A673 (cell line): ENCODE measurements at regions not wholly inside any gene's neighbourhood (a gene's known extent, or its start where the extent isn't known, plus 50 kb on each side); places are given as distances from the start of the nearest gene placed in this dataset.

Experiments
- BruUV-seq: library from RNA; stranded (reverse); fragments of 400-500 nt; replicated peaks from 2 replicates; lab custom pipeline; 2021; lab: Mats Ljungman, UMichigan
- CTCF ChIA-PET: fragments of 300-600 bp; sonication (Branson Sonifier 250); formaldehyde crosslinking; loops from one replicate; lab custom pipeline; 2022; ENCODE audit warnings: antibody characterized with exemption; lab: Charles Lee
- POLR2A ChIA-PET: fragments of 300-600 bp; sonication (Branson Sonifier 250); formaldehyde crosslinking; loops from one replicate; lab custom pipeline; 2022; ENCODE audit warnings: antibody characterized with exemption; ENCODE audit not compliant: low non-redundant PET; lab: Charles Lee
- DNase-seq: peaks from one replicate; pipeline ENCODE4 v3.0.0-alpha.2; 2015; ENCODE audit warnings: low spot score
- H3K27ac ChIP-seq: fragments of 200-600 bp; sonication (generic); 2 replicates; pipeline ENCODE4 v1.5.1; 2016; ENCODE audit warnings: mixed run types, low read depth, mild to moderate bottlenecking, mixed read lengths, antibody characterized with exemption, low read length; ENCODE audit not compliant: poor library complexity, severe bottlenecking
- H3K27me3 ChIP-seq: fragments of 200-600 bp; sonication (generic); replicated peaks from 2 replicates; pipeline ENCODE4 v1.6.1; 2017; ENCODE audit warnings: mixed run types, low read depth, mild to moderate bottlenecking, mixed read lengths, antibody characterized with exemption, low read length; ENCODE audit not compliant: insufficient read depth, poor library complexity
- H3K36me3 ChIP-seq: fragments of 200-600 bp; sonication (generic); 2 replicates; pipeline ENCODE4 v1.6.1; 2016; ENCODE audit warnings: mixed run types, mild to moderate bottlenecking, mixed read lengths, antibody characterized with exemption, low read length; ENCODE audit not compliant: insufficient read depth, poor library complexity, severe bottlenecking
- H3K4me1 ChIP-seq: fragments of 200-600 bp; sonication (generic); 2 replicates; pipeline ENCODE4 v1.6.1; 2017; ENCODE audit warnings: mixed run types, mild to moderate bottlenecking, mixed read lengths, antibody characterized with exemption, low read length; ENCODE audit not compliant: insufficient read depth, poor library complexity, severe bottlenecking
- H3K4me3 ChIP-seq: fragments of 200-600 bp; sonication (generic); 2 replicates; pipeline ENCODE4 v1.5.1; 2016; ENCODE audit warnings: low read depth, mixed run types, mild to moderate bottlenecking, mixed read lengths, low read length; ENCODE audit not compliant: poor library complexity, severe bottlenecking
- H3K9me3 ChIP-seq: fragments of 200-600 bp; sonication (generic); 2 replicates; pipeline ENCODE4 v1.6.1; 2016; ENCODE audit warnings: mixed run types, low read depth, mild to moderate bottlenecking, mixed read lengths, antibody characterized with exemption, low read length; ENCODE audit not compliant: poor library complexity, severe bottlenecking
- CTCF ChIP-seq: fragments of 300-800, 200-600 bp; sonication (generic); conservative IDR thresholded peaks from 2 replicates; pipeline ENCODE4 v1.5.1; 2017; ENCODE audit warnings: low read depth, mild to moderate bottlenecking, antibody characterized with exemption, low read length, moderate library complexity, mixed read lengths
- EZH2 ChIP-seq: fragments of 200-600 bp; sonication (generic); IDR thresholded peaks from 2 replicates; pipeline ENCODE4 v1.6.1; 2017; ENCODE audit warnings: borderline replicate concordance, low read depth, mild to moderate bottlenecking, mixed read lengths, antibody characterized with exemption, low read length; ENCODE audit not compliant: poor library complexity, severe bottlenecking
- intact Hi-C: fragments of 100-400 bp; cut with micrococcal nuclease; formaldehyde crosslinking; loops from one replicate; pipeline ENCODE4 v1.10.0; 2022; ENCODE audit not compliant: unreplicated experiment

- TF ChIP-seq EZH2, result no peak
- TF ChIP-seq CTCF, result no peak
- DNase-seq, result no peak
- H3K27ac ChIP-seq, result no peak overlapping the region
- H3K36me3 ChIP-seq, result no peaks in the 10 kb centered on the region
- H3K4me3 ChIP-seq, result no peak overlapping the region
- no peaks in the 10 kb centered on the region for H3K27me3 ChIP-seq
- no peaks in the 10 kb centered on the region for H3K4me1 ChIP-seq
- ChIA-PET CTCF (no interaction called here), POLR2A (no interaction called here)
- no TSS peak for BruUV-seq
- no peaks in the 10 kb centered on the region for H3K9me3 ChIP-seq
- intact Hi-C loops, result no loop called here
Observed at GRCh38 chr6:63149730-63150129, 61.5 kb upstream of the FKBP1C start.

GRCh38 chr6:63154535-63154934 is 56.7 kb upstream of the FKBP1C start:
- H3K4me1 ChIP-seq, result no peaks in the 10 kb centered on the region
- no peak overlapping the region for H3K27ac ChIP-seq
- no peaks in the 10 kb centered on the region for H3K27me3 ChIP-seq
- BruUV-seq, result no TSS peak
- intact Hi-C loops, result no loop called here
- POLR2A ChIA-PET, result no interaction called here
- H3K4me3 ChIP-seq, result no peak overlapping the region
- H3K36me3 ChIP-seq, result no peaks in the 10 kb centered on the region
- no peak for DNase-seq
- CTCF ChIA-PET, result no interaction called here
- TF ChIP-seq CTCF (no peak), EZH2 (no peak)
- H3K9me3 ChIP-seq, result peaks cover 3% of the 10 kb centered on the region
